Germinal center (tissue), 1 donor: ENCODE measurements at regions not wholly inside any gene's neighbourhood (a gene's known extent, or its start where the extent isn't known, plus 50 kb on each side); places are given as distances from the start of the nearest gene placed in this dataset.

Experiments used
- DNase-seq: peaks from one replicate; pipeline ENCODE4 v3.0.0; 2012; ENCODE audit warnings: mixed read lengths, low spot score

DNA sequence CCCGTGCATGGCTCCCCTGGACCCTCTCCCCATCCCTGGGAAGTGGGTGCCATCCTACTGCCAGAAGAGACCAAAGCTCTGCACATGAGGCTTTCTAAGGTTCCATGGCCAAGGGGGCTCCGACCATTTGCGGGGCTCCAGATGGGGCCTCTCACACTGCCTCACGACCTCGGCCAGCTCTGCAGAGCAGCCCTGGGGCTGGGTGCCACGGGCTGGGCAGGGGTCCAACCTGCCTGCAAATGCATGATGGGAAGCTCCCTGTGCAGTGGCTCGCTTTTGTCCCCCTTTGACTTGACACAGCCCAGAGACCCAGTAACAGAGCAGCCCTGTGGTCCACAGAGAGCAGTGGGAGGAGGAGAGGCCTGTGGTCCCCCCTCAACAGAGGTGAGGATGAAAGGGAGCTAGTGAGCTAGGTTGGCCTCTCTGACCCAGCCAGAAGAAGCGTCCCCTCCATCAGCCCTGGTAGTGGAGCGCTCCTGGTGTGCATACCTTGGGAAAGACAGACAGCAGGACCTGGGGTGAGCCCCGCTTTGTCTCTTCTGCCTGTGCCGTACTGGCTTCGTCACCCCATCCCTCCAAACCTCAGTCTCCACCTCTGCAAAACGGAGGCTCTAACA lies 174.1 kb downstream of the DDX1 start:
- DNase-seq: no peak

DNA sequence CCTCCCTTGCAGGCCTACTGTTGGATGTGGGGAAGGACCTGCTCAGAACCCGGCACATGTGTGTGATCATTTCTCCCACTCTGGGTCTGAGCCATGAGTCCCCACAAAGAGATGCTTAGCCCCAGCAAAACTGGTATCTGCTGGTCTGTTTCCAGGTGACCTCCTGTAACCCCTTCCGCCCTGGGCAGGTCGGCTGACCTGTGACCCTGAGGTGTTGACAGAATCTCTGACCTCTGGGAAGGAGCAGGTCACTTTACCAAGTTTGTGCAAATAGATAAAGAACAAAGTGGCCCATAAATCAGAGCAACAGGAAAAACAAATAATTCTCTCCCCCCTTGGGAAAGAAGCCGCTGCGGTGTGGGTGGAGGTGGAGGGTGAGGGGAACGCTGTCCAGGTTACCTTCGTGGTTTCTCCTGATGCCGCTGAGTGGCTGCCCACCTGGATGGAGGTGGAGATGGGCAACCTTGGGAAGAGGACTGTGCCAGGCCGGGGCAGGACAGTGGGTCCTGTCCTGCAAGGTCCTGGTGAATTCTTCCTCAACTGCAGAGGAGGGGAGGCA lies 174.0 kb upstream of the MYCN start:
- no peak for DNase-seq

DNA sequence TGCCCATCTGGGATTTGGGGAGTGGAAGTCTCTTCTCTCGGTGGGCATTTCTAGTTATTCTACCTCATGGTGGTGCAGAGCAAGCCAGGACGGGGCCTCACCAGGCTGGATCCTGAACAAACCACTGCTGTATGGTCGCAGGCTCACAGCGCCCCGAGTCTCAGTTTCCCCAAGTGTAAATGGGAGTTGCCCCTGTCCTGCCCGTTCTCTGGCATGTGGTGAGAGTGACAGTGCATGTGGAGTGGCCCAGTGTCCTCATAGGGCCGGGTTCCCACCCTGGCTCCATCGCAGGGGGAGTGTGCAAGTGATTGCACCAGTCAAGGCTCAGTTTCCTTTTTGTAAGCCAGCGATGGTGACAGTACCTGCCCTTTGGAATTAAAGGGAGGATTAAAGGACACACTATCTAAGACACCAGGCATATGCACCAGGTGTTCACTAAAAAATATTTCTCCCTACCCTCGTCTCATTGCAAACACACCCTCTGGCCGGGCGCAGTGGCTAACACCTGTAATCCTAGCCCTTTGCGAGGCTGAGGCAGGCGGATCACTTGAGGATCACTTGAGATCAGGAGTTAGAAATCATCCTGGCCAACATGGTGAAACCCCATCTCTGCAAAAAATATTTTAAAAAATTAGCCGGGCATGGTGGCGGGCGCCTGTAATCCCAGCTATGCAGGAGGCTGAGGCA lies 173.3 kb upstream of the MYCN start:
- no peak for DNase-seq

GRCh38 chr2:15767679-15768078 lies 172.7 kb upstream of the MYCN start:
- DNase-seq: no peak

GRCh38 chr2:15768142-15768541 lies 172.2 kb upstream of the MYCN start:
- DNase-seq: no peak

DNA sequence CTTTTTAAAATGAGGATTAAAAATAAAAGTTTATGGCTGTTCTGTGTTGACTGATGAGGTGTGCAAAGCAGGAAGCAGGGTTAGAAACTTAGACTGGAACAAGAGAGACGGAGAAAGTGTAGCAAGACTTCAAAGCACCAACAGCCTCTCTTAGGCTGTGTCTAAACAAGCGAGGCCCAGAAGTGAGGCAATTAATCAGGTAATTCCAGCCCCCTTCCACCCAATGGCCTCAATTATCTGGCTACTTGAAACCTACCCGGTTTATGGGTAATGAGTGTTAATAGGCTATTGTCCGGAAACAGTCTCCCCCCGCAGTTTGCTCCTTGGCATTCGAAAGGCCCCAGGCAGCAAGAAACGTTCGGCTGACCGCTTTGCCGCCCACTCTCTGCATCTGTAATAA lies 171.7 kb upstream of the MYCN start:
- DNase-seq: no peak

DNA sequence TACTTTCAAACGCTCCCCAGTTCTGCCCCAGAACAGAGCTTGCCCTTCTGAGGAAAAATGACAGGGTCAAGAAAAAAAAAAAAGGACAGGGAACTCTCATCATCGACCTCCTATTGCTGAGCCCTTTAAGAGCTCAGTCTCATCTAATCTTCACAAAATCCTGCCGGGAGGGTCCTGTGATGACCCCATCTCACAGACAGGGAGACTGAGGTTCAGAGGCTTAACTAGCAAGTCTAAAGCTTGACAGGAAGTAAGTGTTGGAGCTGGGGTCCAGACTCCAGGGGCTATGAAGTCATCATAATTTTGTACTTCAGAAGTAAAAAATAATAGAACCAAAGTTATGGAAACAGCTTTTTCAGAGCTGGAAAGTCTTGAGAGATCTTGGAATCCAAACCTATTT lies 171.1 kb upstream of the MYCN start:
- no peak for DNase-seq

- no peak for DNase-seq
Observed at GRCh38 chr2:15769676-15770547, 170.4 kb upstream of the MYCN start.

DNA sequence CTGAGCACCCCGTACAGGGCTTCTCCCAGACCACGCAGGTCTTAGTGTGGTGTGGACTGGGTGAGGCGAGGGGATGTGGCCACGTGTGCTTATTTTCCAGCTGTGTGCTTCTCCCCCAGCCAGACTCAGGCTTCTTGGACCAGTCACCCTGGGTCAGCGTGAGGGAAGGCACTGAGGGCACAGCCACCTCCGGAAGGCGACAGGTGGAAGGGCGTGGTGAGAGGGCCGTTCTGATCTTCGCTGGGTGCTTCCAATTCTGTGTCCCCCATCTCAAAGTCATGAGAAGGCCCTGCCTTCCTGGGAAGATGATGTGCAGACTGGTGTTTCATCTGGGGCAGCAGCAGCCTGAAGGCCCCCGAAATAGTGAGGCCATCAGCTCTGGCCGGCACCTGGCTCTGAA lies 169.7 kb upstream of the MYCN start:
- DNase-seq: no peak

GRCh38 chr2:15771124-15771523 lies 169.2 kb upstream of the MYCN start:
- no peak for DNase-seq

DNA sequence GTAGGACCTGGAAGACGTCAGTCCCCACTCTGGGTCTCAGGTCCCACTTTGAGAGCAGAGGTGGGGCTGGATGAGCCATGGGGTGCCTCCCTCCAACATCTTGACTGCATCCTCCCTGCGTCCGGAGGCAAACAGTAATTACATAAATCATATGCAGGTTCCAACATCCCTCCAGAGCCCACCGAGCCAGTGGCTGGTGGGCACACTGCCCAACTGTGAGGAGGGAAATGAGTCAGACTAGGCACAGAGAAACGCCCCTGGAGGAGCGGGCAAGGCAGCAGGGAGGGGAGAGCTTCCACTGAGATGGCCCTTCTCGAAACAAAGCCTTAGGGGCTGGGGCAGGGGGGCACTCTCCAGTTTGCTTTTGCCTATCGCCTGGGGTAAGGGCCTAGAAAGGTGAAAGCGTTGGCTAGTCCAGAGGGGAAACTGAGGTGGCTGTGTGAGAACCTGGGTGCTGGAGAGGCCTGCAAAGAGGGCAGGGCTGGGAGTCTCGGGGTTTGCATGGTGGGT lies 168.2 kb upstream of the MYCN start:
- no peak for DNase-seq

DNA sequence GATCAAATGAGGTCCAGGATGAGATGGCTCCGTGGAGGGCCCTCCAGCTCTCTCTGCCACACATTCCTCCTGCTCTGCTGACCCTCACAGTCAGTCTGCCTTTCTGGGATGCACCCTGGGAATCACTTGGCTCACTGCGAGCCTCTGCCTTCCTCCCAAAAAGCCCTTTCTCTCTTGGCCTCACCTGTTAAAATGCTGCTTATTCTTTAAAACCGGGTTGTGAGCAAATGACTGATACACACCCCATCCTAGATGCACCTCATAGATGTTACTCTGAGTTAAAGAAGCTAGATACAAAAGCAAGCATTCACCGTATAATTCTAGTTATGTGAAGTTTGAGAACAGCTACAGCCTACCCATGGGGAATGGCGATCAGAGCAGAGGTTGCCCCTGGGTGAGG lies 167.7 kb upstream of the MYCN start:
- DNase-seq: no peak

DNA sequence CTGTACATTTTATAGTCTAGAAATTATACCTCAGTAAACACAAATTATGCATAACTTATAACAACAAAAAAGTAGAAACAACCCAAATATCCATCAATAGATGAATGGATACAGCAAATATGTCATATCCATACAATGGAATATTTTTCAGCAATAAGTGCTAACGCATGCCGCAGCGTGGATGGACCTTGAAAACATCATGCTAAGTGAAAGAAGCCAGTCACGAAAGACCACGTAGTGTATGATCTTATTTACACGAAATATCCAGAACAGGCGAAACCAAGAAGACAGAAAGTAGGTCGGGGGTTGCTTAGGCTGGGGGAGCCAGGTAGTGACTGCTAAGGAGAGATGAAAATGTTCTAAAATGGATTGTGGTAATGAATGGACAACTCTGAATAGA lies 167.1 kb upstream of the MYCN start:
- no peak for DNase-seq

DNA sequence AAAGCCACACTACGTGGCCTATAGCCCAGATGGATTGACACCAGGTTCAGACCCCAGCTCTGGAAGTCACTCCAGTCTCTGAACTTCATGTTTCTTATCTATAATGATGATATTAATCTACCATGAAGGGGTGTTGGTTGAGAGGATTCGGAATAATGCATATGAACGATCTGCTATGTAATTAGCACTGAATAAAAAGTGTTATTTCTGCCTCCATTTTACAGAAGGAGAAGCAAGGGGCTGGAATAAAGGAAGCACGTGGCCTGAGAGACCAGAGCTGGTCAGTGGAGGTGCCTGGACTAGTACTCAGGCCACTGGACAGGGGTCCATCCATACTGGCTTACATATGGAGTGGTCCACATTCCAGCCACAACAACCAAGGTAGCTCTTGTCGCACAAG lies 166.5 kb upstream of the MYCN start:
- no peak for DNase-seq

- no peak for DNase-seq
Observed at GRCh38 chr2:15775753-15776628, 164.4 kb upstream of the MYCN start.

GRCh38 chr2:15776629-15776919 lies 163.8 kb upstream of the MYCN start:
- DNase-seq: no peak

- no peak for DNase-seq
Observed at GRCh38 chr2:15776992-15777702, 163.2 kb upstream of the MYCN start.

DNA sequence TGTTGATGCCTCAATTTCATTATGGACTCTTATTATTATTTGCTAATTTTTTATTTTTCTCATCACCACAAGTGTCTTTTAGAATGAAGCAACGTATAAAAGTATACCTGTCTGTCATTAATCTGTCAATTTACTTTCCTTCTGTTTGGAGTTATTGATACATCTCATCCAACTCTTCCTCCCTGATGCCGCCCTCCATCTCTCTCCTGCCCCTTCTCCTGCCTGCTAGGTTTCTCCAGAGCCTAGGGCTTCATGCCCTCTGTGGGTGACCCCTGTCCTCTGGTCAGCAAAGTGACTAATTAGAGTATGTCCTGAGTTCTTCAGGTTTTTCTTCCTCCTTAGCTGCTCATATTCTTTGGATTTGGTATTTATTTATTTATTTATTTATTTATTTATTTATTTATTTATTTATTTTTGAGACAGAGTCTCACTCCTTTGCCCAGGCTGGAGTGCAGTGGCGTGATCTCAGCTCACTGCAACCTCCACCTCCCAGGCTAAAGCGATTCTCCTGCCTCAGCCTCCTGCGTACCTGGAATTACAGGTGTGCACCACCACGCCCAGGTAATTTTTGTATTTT lies 162.5 kb upstream of the MYCN start:
- DNase-seq: no peak

DNA sequence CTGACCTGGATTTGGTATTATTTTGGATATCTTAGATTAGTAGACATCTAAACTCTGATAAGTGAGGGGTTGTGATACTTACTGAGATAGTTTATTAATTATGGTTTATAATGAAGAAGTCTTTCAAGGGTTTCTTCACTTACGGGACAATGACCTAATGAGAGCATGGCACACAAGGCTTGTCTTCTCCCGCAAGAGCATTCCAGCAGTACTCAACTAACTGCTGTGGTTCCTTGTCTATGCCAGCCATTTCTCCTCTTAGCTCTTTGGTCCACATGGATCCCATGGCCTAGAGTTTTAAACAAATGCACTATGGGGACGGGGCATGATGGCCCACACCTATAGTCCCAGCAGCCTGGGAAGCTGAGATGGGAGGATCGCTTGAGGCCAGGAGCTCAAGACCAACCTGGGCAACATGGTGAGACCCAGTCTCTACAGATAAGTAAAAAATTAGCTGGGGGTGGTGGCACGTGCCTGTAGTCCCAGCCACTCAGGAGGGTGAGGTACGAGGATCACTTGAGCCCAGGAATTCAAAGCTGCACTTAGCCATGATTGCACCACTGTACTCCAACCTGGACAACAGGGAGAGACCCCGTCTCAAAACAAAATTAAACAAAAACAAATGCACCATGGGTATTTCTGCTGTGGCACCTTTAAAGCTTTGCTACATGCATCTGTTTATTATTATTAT lies 161.7 kb upstream of the MYCN start:
- no peak for DNase-seq

GRCh38 chr2:15779381-15780041 lies 160.8 kb upstream of the MYCN start:
- no peak for DNase-seq
